22Rv1 (cell line): ENCODE measurements at regions not wholly inside any gene's neighbourhood (a gene's known extent, or its start where the extent isn't known, plus 50 kb on each side); places are given as distances from the start of the nearest gene placed in this dataset.

Experiments
- H3K27ac ChIP-seq: fragments of 450-650 bp; 2 replicates; pipeline ENCODE4 v1.5.1; 2017
- ZFX ChIP-seq: fragments of 450-650 bp; IDR thresholded peaks from 2 replicates; pipeline ENCODE4 v1.6.1; 2017; ENCODE audit warnings: antibody characterized with exemption, borderline replicate concordance
- TF ChIP-seq, protein P1 (sequence below): fragments of 450-650 bp; IDR thresholded peaks from 2 replicates; pipeline ENCODE4 v1.5.1; 2017; ENCODE audit warnings: mild to moderate bottlenecking

DNA sequence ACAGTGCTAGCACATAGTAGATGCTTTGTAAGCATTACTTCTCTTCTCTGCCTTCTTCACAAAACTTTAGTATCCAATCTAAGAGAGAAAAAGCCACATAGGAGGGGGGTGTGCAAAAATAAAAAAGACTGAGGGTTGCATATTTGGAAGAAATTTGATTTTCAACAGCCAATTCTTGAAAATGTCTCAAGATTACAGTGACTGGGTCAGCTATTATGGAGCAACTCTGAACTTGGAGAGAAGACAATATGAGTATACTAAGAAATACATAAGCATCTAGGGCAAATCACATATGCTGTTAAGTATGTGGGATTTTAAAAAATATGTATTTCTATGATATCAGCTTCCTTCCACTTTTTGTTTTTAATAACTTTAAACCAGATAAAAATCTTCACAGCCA, 196.6 kb upstream of the GOLIM4 start:
- TF ChIP-seq ZFX: no peak
- TF ChIP-seq, protein P1, sequence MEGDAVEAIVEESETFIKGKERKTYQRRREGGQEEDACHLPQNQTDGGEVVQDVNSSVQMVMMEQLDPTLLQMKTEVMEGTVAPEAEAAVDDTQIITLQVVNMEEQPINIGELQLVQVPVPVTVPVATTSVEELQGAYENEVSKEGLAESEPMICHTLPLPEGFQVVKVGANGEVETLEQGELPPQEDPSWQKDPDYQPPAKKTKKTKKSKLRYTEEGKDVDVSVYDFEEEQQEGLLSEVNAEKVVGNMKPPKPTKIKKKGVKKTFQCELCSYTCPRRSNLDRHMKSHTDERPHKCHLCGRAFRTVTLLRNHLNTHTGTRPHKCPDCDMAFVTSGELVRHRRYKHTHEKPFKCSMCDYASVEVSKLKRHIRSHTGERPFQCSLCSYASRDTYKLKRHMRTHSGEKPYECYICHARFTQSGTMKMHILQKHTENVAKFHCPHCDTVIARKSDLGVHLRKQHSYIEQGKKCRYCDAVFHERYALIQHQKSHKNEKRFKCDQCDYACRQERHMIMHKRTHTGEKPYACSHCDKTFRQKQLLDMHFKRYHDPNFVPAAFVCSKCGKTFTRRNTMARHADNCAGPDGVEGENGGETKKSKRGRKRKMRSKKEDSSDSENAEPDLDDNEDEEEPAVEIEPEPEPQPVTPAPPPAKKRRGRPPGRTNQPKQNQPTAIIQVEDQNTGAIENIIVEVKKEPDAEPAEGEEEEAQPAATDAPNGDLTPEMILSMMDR: no peak
- no peak overlapping the region for H3K27ac ChIP-seq

DNA sequence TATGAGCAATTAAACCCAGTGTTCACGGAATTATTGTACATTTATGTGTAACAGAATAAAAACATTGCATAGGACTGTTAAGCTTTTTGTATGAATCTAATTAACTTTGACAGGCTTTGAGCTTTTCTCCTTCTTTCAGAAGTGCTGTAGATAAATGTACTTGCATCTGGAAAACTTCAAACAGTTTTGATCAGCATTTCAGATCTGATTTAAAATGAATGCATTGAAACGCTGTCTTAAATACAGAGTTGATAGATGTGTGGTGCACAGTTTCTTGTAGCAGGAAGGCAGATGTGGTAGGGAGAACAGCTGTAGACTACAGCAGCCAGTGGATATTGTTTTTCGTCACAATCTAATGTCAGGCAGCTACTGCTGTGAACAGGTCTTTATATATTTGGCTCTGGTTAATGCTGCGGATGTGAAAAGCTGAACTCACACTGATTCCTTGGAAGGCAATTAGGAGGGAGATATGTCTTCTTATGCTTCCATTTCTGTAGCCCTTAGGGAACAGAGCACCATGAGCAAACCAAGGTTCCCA, 193.8 kb upstream of the GOLIM4 start:
- H3K27ac ChIP-seq: no peak overlapping the region
- TF ChIP-seq ZFX: no peak
- TF ChIP-seq, protein P1: no peak

DNA sequence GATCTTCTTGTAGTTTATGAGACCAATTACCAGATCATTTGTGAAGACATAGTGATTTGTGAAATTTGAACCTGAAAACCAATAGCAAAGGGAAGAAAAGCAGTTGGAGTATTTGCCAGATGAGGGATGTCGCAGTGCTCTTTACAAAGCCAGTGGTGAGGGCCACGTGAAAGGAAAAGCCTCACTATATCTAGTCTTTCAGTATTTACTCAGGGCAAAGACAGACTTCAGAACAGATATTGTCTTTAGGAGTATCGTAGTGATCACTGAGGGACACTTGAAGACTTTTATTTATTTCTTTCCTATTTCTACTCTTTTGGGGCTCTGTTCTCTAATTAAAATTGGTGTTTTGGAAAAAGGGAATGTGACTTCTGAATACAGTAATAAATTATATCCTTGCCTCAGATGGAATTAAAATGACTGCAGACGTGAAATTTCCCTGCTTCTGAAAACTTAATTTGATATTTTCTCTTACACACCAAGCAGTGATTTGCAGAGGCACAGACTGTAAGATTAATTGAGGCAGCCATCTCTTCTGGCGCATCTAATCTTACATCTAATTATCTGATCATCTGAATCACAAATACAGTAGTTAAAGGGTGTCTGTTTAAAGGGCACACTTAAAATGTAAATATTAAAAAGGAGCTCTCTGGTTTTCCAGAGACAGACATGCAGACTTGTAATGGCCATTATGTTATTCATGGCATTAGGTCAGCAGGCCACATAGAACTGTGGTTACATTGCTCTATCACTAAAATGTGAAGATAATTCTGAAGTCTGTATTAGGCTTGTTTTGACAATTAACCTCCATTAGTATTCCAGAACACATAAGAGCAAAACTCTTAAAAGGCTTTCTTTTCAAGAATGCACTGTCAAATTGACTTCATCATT, 193.0 kb upstream of the GOLIM4 start:
- TF ChIP-seq, protein P1: no peak
- TF ChIP-seq ZFX: no peak
- no peak overlapping the region for H3K27ac ChIP-seq

DNA sequence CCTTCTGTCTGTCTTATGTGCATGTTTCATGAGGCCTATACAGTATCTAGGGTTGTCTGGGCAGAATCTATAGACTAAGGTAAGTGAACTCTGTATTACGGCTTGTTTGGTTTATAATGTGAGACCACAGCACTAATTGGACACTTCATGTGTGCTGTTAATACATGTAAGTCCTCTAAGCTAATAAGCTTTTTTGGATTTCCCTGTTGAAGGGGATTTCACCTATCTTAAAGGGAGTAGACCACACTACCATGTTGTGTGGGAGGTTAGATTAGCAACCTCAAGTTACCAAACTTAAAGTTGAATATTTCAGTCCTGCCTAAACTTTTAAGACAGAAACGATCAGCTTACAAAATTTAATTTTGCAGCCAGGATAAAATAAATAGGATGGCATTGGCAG, 189.8 kb upstream of the GOLIM4 start:
- H3K27ac ChIP-seq: no peak overlapping the region
- no peak for TF ChIP-seq ZFX
- TF ChIP-seq, protein P1: no peak

DNA sequence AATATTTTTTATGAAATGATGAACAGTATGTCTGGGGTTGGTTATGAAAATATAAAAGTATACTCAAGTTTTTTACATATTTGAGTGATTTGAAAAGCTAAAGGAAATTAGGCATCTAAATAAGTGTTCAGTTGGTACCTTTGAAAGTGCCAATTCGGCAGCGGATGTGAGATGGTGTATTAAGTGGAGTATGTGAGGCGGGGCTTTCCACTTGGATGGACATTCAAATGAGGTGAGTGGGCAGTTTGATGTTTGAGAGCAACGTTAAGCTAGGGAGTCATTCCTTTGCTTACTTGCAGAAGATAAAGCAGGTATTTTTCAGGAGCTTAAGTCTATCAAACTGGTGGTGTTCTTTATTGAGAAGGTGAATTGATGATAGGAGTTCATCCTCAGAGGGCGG, 189.0 kb upstream of the GOLIM4 start:
- H3K27ac ChIP-seq: no peak overlapping the region
- no peak for TF ChIP-seq ZFX
- TF ChIP-seq, protein P1: no peak

DNA sequence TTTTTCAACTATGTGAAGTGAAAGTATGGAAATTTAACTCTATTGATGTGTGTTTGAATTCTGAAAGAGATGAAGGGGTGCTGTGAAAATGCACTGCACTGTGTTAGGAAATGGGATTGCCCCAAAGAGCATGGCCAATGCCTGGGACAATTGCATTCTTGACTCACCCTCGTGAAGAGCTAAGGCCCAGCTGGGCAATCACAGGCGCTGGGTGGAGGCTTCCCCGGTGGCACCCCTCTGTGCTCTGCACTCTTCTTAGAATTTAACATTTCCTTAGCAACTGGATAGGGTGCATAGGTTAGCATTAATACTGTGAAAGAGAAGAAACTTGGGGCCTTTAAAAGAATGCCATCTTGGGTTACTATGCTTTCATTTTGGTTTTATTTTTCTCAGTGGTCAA, 179.9 kb upstream of the GOLIM4 start:
- no peak overlapping the region for H3K27ac ChIP-seq
- TF ChIP-seq, protein P1: no peak
- TF ChIP-seq ZFX: no peak

DNA sequence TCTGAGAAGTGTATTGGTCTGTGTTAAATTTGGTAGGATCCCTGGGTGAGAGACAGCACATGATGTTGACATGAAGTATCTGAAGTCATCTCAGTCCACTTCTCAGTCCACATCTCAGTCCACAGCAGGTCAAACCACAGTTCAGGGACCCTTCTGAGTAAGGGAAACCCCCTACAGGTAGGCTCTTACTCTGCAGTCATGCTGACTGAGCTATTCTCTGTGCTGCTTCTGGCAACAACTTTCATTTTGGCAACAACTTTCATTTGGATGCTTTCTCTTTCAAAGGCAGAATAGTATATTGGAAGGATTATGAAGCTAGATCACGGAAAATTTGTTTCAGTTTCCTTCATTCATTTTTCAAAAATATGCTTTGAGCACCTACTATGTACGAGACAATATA, 178.2 kb upstream of the GOLIM4 start:
- H3K27ac ChIP-seq: no peak overlapping the region
- no peak for TF ChIP-seq ZFX
- TF ChIP-seq, protein P1: no peak
